ENCODE measurements at regions not wholly inside any gene's neighbourhood (a gene's known extent, or its start where the extent isn't known, plus 50 kb on each side); places are given as distances from the start of the nearest gene placed in this dataset.
"Not testable (repeated sequence)": the region's sequence is repeated elsewhere in the genome, so short reads cannot be mapped to it uniquely, and the experiment has no call there.

- not testable (repeated sequence) for H3K4me1 Mint-ChIP-seq, H3K27ac Mint-ChIP-seq, H3K4me3 Mint-ChIP-seq, H3K9me3 Mint-ChIP-seq, DNase-seq, H3K36me3 Mint-ChIP-seq, H3K27me3 Mint-ChIP-seq
Measured at GRCh38 chr6:26720663-26721218, 61.2 kb upstream of the ZNF322 start.

GRCh38 chr6:26730019-26730766, 70.6 kb upstream of the ZNF322 start:
- not testable (repeated sequence) for H3K36me3 Mint-ChIP-seq, H3K4me3 Mint-ChIP-seq, H3K27ac Mint-ChIP-seq, DNase-seq, H3K4me1 Mint-ChIP-seq, H3K9me3 Mint-ChIP-seq, H3K27me3 Mint-ChIP-seq

- H3K27ac Mint-ChIP-seq, H3K27me3 Mint-ChIP-seq, H3K36me3 Mint-ChIP-seq, H3K9me3 Mint-ChIP-seq, DNase-seq, H3K4me1 Mint-ChIP-seq, H3K4me3 Mint-ChIP-seq: not testable (repeated sequence)
Measured at GRCh38 chr6:26734776-26735472, 75.4 kb upstream of the ZNF322 start.

GRCh38 chr6:26739811-26740210, 80.3 kb upstream of the ZNF322 start:
- Mint-ChIP-seq H3K4me3 (no peak overlapping the region), H3K4me1 (no peaks in the 10 kb centered on the region), H3K9me3 (peaks cover 7% of the 10 kb centered on the region), H3K27ac (no peak overlapping the region), H3K36me3 (no peaks in the 10 kb centered on the region), H3K27me3 (peaks cover 28% of the 10 kb centered on the region)
- DNase-seq = no peak

GRCh38 chr6:26743157-26743821, 83.7 kb upstream of the ZNF322 start:
- Mint-ChIP-seq H3K27ac (peak overlapping the region; percentile 38), H3K27me3 (peaks cover 49% of the 10 kb centered on the region), H3K4me3 (no peak overlapping the region), H3K36me3 (no peaks in the 10 kb centered on the region), H3K4me1 (no peaks in the 10 kb centered on the region), H3K9me3 (peaks cover 9% of the 10 kb centered on the region)
- DNase-seq = no peak

GRCh38 chr6:26743941-26744699, 84.6 kb upstream of the ZNF322 start:
- H3K9me3 Mint-ChIP-seq = peaks cover 14% of the 10 kb centered on the region
- peaks cover 57% of the 10 kb centered on the region for H3K27me3 Mint-ChIP-seq
- no peak for DNase-seq
- peak overlapping the region; percentile 25 for H3K4me3 Mint-ChIP-seq
- H3K36me3 Mint-ChIP-seq = no peaks in the 10 kb centered on the region
- H3K4me1 Mint-ChIP-seq = peaks cover 2% of the 10 kb centered on the region
- H3K27ac Mint-ChIP-seq = no peak overlapping the region

- not testable (repeated sequence) for H3K4me1 Mint-ChIP-seq, H3K36me3 Mint-ChIP-seq, H3K27ac Mint-ChIP-seq, DNase-seq, H3K4me3 Mint-ChIP-seq
- Mint-ChIP-seq H3K27me3 (peaks cover 65% of the 10 kb centered on the region), H3K9me3 (peaks cover 15% of the 10 kb centered on the region)
Measured at GRCh38 chr6:26744837-26745282, 85.3 kb upstream of the ZNF322 start.

GRCh38 chr6:26745964-26746363, 86.4 kb upstream of the ZNF322 start:
- peaks cover 70% of the 10 kb centered on the region for H3K27me3 Mint-ChIP-seq
- H3K4me1 Mint-ChIP-seq = not testable (repeated sequence)

GRCh38 chr6:26749126-26749758, 89.7 kb upstream of the ZNF322 start:
- not testable (repeated sequence) for DNase-seq, H3K27ac Mint-ChIP-seq, H3K4me3 Mint-ChIP-seq, H3K4me1 Mint-ChIP-seq, H3K36me3 Mint-ChIP-seq
- H3K27me3 Mint-ChIP-seq = peaks cover 58% of the 10 kb centered on the region
- peaks cover 19% of the 10 kb centered on the region for H3K9me3 Mint-ChIP-seq

More at GRCh38 chr6:26745964-26746363, 86.4 kb upstream of the ZNF322 start:
- H3K9me3 Mint-ChIP-seq = peaks cover 18% of the 10 kb centered on the region
- not testable (repeated sequence) for H3K27ac Mint-ChIP-seq, H3K36me3 Mint-ChIP-seq, H3K4me3 Mint-ChIP-seq, DNase-seq

- H3K27ac Mint-ChIP-seq, H3K4me3 Mint-ChIP-seq, H3K36me3 Mint-ChIP-seq, H3K4me1 Mint-ChIP-seq, DNase-seq: not testable (repeated sequence)
- peaks cover 17% of the 10 kb centered on the region for H3K9me3 Mint-ChIP-seq
- peaks cover 58% of the 10 kb centered on the region for H3K27me3 Mint-ChIP-seq
Measured at GRCh38 chr6:26749759-26750126, 90.2 kb upstream of the ZNF322 start.

- no peak for DNase-seq
- Mint-ChIP-seq H3K27me3 (peaks cover 59% of the 10 kb centered on the region), H3K4me1 (peaks cover 15% of the 10 kb centered on the region), H3K9me3 (peaks cover 24% of the 10 kb centered on the region), H3K4me3 (peak overlapping the region; percentile 25), H3K36me3 (peaks cover 15% of the 10 kb centered on the region), H3K27ac (no peak overlapping the region)
Measured at GRCh38 chr6:26754212-26754611, 94.7 kb upstream of the ZNF322 start.

GRCh38 chr6:26754801-26755200, 95.3 kb upstream of the ZNF322 start:
- DNase-seq = not testable (repeated sequence)
- Mint-ChIP-seq H3K27me3 (peaks cover 56% of the 10 kb centered on the region), H3K27ac (peak overlapping the region; percentile 38), H3K4me1 (peaks cover 15% of the 10 kb centered on the region), H3K36me3 (peaks cover 15% of the 10 kb centered on the region), H3K9me3 (peaks cover 24% of the 10 kb centered on the region), H3K4me3 (peak overlapping the region; percentile 42)

GRCh38 chr6:26756067-26756805, 96.7 kb upstream of the ZNF322 start:
- H3K27ac Mint-ChIP-seq = peak overlapping the region; percentile 76
- H3K36me3 Mint-ChIP-seq = peaks cover 15% of the 10 kb centered on the region
- peak; percentile 14 for DNase-seq

More at GRCh38 chr6:26756067-26756805, 96.7 kb upstream of the ZNF322 start:
- peaks cover 51% of the 10 kb centered on the region for H3K27me3 Mint-ChIP-seq
- H3K4me1 Mint-ChIP-seq = peaks cover 13% of the 10 kb centered on the region
- peak overlapping the region; percentile 55 for H3K4me3 Mint-ChIP-seq
- peaks cover 20% of the 10 kb centered on the region for H3K9me3 Mint-ChIP-seq

Data from activated naive CD8-positive, alpha-beta T cell treated with anti-CD3 and anti-CD28 coated beads for 36 hours (primary cell).